ENCODE measurements at regions not wholly inside any gene's neighbourhood (a gene's known extent, or its start where the extent isn't known, plus 50 kb on each side); places are given as distances from the start of the nearest gene placed in this dataset.

DNA sequence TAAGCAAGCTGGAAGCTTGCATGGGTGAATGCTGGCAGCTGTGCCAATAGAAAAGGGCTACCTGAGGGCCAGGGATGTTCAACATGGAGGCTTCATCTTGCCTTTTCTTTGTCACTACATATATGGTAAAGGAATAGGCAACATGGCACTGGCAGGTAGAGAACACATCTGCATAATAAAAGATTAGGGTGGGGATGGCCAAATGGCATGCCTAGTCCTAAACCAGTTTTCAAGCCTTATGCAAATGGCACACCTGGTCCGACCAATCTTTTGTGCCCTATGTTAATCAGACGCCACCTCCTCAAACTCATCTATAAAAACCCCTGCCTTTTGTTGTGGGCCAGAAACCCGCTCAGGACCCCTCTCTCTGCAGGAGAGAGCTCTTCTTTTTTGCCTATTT is 216.8 kb upstream of the PROK2 start:
- TF ChIP-seq POLR2A (IDR thresholded peaks at IDR 0.05) = no peak
- TF ChIP-seq CTCF (IDR thresholded peaks at IDR 0.05) = no peak
- TF ChIP-seq EP300 (IDR thresholded peaks at IDR 0.05) = no peak
